NOMO-1 (cell line): ENCODE measurements at regions not wholly inside any gene's neighbourhood (a gene's known extent, or its start where the extent isn't known, plus 50 kb on each side); places are given as distances from the start of the nearest gene placed in this dataset.

Experiments used
- DNase-seq, 2 experiments: peaks; one replicate each; lab custom pipeline; 2025; ENCODE audit not compliant: unreplicated experiment in 2 of 2; lab: John Stamatoyannopoulos, UW

DNA sequence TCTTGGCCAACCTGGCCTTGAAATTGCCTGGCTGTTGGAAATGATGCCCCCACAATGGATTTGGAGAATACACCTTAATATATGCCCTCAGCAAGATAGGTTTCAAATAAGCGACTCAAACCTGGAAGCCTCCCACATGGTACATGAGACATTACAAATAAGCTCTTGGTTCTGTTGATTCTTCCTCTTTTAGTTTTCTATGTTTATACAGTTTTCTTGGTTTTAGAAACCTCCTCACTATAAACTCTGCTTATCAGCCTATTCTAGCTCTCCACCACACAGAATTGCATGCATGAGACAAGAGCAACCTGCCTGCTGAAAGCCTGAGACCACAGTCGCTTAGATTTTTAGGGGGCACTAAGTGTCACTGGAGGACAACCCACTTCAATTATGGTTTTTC, 108.8 kb upstream of the PREP start:
- no peak for DNase-seq

DNA sequence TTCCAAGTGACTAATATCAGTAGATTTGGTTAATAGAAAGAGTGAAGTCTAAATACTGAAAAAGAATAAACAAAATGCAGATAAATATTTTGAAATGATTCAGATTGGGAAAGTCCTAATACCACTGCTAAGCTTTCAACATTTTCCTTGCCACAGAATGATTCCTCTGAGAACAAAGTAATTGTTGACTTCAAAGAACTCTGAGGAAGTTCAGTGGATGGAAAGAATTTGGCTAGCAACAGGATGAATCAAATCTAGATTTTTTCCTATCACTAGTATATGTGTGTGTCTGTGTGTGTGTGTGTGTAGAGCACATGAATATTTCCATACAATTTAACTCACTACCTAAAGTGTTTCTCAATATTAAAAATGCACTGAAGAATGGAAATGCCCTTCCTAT, 107.9 kb upstream of the PREP start:
- DNase-seq: no peak

DNA sequence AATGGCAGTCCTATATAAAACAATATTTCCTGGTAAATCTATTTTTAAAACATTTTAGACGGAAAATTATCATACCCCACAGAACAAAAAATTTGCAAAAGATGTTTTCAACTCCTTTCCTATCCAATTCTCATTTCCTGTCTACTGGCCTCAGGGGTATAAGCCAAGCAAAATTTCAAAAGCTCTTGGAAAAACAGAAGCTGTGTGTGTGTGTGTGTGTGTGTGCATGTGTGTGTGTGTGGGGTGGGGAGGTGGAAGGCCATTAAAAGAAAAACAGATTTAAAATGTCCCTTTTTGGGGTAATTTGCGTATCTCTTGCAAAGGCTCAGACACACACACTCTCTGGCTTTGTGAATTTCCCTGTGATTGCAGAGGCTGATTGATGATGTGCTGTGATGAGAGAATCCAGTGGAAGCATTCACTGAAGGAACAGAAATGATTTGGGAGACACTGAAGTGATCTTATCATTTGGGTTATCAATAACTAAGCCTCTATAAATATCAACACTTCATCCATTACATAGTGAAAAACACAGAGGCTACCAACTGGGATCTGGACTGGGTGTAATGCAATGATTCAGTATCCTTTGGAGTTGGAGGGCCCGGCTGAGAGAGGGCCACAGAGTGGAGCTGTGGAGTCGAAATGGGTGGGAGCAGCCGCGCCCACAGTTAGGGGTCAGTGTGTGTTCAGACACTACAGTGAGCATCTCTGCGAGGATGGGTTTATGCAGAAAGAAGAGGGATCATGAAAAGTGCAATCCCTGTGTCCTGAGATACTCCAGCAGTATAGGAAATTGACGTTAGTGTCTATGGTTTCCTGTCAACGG, 106.8 kb upstream of the PREP start:
- DNase-seq: no peak

DNA sequence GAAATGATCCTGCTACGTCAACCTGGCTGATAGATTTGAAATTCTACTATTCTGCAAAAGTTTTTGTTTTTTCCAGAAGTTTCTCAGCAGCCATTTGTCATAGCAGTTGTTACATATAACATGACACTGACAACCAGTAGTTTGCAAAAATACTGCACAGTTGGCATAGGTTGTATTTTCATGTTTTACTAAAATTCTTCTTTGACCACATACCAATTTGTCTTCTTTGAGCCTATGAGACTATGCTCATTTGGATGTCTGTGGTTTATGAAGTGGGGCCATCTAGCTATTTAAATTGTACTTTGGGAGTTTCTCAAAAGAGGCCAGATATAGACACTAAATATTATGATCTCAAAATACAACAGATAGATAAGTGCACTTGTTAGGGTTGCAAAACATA, 104.9 kb upstream of the PREP start:
- no peak for DNase-seq

DNA sequence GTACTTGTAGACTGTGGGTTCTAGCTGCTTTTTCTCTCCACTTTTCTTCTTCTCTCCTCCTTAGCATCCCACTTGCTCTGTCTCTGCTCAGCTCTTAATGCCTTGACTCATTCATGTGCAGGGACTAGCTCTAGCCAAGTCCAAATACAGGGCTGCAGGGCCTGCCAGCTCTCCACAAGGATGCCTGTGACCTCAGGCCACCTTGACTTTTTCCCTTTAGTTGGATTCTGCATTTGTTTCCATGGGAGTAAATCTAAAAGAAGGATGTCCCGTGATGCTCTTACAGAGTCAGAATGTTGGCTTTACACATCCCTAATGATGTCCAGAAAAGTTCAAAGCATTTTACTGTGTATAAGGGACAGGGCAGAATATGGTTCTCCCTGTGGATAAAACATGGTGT, 101.8 kb upstream of the PREP start:
- no peak for DNase-seq

DNA sequence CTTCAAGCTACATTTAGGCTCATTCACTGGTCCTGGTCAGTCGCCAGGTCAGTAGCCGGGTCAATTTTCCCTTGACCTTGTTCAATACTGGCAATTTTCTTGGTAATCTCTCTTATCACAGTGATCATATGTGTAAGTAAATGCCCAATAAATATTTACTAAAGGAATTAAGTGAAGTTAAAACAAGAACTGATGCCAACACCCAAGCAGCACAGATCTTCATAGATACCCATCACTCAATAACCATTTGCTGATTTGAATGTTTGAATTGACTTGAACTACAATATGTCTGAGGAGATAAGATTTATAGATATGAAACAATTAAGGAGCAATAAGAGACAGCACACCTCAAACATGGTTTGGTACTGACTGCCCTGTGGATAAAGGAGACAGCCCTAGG, 100.8 kb upstream of the PREP start:
- DNase-seq: no peak

DNA sequence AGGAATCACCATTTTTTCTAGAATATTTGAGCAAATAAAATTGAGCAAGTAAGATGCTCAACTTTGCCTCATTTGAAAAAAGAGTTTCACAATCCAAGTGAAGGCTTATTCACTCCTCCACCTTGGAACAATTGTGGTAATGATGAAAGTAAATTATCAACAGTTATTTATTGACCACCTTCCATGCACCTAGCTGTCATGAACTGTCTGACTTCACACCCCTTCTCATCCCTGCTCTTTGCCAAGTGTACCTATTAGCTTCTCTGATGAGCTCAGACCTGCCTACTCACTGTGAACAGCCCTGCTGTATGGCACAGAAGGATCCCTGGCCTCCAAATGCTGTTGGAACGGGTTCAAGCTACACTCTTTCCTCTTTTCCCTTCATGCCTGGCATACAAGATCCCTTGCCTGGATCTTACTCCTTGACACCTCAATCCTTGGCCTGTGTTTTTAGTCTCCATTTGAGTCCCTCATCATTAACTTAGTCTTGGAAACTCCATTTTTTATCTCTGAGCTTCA, 99.0 kb upstream of the PREP start:
- no peak for DNase-seq

DNA sequence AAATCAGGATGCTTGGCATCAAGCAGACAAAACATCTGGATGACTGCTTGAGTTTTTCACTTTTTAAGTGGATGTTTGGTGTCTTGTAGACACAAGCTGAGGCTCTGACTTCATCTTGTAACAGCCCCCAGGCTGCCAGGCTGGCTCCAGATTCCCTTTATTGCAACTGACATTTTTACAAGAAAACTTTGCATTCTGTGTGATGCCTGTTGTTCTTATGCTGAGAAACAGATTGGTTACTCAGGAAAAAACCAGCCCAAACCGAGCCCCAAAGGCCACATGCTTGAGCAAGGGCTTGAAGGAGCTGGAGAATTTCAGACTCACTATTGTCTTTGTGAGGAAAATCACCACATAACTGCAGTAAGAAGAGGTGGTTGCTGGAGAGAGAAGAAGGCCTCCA, 98.4 kb upstream of the PREP start:
- DNase-seq: no peak

DNA sequence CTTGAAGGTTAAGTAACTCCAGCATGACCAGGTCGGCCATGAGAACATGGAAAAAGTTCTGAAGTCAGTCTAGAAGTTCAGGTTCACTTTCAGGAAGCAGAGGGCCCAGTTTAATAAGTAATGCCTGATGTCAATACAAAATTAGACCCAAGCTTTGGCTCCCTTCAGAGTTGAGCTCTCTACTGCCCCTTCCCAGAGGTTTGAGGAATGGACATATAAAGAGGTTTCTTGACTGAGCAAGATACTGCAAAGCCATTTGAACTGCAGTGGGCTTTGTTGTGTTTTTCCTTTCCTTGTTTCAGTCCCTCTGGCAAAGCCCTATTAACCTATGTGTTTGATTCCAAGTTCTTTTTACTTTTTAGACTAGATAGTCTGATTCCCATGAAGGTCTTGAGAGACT, 97.8 kb upstream of the PREP start:
- no peak for DNase-seq

DNA sequence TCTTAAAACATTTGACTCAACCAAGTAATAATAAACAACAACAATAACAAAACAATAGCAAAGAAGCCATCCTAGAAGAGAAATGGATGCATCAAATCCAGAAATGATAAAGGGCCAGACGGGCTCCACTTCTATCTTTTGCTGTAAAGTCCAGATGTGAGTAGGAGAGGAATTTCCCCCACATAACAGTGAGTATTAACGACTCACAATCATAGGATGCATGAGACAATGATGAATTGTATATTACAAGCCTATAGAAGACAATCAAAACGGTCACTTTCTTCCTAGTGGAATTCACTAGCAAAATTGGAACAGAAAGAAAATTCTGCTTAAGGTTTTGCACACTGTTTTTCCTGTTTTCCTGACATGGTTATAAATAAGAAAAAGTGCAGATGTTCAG, 97.0 kb upstream of the PREP start:
- no peak for DNase-seq

DNA sequence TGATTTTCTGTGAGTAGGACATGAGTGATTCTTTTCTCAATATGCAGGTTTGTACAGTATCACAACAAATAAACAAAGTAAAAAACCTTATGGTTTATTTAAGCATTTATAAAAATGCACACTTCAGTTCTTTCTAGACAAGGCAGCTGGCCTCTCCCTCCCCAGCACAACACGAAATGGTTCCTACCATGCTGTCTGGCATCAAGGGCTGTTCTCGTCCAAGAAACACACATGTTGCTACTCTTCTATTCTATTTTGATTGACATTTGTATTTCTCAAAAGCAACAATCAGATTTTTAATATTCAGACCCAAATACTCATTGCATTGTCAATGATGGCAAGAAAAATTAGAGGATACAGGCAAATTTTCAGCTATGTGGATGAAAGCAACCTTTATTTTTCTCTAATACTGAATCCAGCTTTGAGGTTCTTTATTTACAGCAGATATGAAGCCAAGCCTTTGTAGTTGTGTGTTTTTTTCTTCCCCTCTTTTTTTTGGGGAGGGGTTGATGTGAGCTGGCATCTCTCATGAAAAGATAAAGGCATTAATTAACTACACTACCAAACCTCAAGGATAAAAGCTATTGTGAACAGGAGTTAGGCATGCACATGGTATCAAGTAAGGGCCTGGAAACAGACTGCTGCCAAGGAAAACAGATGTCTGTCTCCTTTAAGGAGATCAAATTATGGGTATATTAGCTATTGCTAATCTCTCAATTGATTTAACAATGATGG, 96.4 kb upstream of the PREP start:
- no peak for DNase-seq

DNA sequence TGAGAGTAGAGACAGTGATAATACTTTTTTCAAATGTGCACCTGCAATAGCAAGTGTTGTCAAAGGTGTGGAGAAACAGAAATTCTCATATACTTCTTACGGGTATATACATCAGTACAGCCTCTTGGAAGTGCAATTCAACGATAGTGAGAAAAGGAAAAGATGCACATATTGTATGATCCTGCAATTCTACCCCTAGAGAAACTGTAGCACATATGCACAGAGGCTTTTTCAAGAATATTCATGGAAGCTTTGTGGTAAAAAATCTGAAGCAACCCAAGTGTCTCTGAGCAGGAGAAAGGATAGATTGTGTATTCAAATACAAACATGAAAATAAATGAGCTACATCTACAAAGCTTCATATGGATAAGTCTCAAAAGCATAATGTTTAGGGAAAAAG, 94.7 kb upstream of the PREP start:
- DNase-seq: no peak

DNA sequence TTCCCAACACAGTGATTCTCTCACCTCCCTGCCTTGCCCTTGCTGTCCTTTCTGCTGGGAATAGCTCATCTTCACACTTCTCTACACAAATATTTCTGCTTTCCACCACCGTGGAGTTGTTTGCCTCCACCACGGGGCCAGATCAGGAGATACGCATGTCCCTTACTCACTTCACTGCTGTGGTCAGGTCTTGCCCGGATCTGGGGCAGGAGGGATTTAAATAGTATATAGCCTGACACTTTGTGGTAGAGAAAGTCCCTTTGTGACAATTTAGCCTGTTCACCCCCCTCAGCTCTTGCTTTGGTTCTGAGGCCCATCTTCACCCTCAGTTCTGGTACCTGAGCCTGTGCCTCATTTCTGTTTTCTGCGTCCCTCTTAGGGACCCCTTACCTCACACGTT, 92.6 kb upstream of the PREP start:
- no peak for DNase-seq

DNA sequence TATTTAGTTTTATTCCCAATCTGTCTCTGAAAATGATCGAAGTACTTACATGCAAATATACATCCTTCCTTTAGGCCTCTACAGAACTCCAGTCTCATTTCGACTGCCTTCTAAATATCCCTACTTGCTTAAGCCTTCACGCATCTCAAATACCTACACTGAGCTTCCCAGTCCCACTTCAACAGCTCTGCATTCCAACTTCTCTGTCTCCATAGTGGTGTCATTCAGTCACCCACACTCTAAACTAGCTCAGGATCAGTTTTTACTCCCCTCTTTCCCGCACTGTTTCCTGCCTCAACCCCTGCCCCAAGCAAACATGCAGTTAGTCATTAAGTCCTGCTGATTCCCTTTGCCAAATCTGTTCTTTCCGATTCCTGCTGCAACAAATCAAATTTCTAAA, 91.8 kb upstream of the PREP start:
- DNase-seq: no peak

DNA sequence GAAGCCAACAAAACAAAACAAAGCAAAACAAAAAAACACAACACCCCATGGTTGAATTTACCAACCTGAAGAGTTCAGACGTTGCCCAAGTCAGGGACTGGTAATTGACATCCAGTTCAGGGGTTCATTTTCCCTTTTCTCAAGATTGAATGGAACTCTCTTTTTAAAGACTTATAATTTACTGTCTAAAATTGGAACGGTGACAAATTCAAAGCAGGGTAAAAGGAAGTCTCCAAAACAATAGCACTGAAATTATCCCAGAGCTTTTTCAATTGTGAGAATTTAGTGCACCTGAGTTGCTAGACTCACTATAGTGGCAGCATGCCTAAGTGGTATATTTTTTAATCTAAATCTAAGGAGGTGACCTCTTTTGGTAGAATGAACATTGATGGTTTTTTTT, 90.9 kb upstream of the PREP start:
- DNase-seq: no peak

DNA sequence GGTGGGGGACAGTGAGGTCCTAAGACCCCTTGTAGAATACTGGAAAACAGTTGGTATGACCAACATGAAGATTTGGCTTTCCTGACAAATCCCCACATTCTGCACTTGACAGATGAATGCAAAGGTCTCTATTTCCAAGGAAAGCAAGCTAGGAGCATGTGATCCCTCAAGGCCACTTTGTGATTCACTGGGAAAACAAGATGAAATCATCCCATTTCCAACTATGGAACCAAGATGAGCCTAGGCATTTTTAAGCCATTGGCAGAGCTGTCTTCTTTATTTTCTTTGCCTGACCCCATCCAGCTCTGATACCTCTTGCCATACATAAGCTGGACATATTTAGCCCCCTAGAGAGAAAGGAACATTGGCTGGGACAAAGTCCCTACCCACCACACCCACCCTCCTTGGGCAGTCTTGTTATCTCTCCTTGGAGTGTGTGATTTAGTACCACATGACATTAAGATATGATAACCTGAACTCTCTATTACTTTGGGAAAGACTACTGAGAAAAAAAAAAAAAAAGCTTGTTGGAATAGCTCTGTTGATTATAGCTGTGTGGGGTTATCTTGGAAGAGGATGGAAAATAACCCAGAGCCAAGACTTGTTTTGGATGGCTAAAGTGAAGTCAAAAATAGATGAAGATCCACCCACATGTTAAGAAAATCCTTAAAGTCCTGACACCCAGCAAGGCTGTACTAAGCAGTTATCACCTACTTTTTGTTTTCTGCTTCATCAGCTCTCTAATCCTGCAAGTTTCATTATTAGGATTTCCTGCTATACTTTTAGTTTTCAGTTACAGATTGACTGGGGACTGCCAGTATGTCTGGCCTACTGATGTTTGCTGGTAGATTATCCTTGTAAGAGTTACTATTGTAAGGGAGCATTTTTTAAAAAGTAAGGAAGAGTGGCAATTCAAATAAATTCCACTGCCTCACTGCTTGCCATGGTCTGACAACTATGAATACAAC, 90.1 kb upstream of the PREP start:
- no peak for DNase-seq

DNA sequence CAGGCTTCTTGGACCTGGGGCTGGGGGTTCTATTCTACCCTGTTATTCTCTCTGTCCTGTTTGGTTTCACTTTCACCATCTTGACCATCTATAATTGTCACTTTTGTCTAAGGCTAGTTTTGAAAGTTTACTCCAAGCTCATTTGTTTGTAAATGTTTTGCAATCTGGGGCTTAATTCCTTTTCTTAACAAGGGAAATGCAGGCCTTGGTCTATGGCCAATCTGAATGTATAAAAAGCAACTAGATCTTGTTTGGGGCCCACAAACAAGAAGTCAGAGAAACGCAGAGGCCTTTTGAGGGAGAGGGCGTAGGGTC, 86.3 kb upstream of the PREP start:
- DNase-seq: peak in 1 of 2 experiments; percentile 11

DNA sequence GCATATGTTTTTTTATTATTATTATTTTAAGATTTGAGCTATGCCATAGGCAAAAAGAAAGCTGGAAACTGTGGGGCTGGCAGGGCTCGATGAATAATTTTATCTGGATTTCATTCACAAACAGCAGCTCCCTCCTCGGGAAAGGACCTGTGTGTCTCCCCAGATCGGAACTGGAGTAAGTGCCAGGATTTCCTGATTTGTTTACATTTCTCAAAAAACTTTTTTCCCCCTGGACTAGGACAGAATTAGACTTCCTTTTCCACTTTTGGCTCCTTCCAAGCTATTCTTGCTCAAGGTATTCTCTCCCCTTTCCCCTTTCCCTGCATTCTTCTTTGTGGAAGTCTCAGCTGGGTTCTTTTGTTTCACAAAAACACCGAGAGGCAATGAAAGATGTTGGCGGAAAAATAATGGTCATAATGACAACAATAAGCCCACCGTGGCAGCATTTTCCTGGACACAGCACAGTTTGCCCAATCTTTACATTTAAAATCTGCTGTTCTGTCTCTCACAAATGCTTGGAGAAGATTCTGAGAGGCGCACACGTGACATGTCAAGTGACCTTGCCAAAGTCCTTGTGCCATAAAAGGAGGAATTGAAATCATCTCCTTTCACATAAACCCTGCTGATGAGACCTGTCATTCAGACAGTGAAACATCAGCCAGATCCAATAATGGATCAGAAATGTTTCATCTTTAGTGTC, 85.8 kb upstream of the PREP start:
- no peak for DNase-seq

DNA sequence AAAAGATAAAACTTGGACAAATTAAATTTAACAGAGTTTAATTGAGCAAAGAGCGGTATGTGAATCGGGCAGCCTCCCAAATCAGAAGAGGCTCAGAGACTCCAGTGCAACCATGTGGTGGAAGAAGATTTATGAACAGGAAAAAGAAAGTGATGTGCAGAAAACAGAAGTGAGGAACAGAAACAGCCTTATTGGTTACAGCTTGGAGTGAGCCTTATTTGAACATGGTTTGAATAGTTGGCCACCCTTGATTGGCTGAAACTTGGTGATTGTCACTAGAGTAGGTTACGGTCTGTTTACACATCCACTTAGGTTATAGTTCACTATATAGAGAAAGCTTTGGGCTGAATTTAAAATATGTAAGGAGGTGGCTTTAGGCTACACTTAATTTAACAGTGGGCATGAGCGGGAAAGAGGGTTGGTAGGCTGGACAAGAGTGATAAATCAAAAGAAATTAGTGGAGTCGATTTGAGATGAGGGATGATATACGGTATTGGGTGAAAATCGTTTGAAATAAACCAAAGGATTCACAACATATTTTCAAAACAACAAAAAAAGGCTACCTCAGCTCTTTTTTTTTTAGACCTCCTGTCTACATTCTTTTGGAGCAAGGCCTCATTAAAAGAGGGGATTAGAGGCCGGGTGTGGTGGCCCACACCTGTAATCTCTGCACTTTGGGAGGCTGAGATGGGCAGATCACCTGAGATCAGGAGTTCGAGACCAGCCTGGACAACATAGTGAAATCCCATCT, 84.3 kb upstream of the PREP start:
- DNase-seq: peak; percentile 3 to 50

DNA sequence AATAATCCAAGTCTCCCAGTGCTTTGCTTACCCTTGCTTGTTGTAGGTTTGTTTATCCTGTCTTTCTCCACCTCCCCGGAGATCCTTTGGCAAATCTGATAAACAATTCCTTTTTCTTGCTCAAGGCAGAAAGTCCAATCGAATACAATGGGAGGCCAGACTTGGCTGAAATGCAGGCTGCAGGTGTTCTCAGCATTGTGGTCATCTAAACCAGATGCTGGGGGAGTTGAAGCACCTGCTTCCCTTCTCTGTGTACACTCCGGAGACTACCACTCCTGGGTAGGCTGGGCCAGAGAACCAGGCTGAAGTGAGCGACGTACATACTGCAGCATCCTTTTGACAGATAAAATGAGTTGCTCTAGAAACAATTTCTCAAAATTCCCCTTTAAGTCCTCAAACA, 82.6 kb upstream of the PREP start:
- DNase-seq: no peak
